HepG2 (cell line): ENCODE measurements at regions not wholly inside any gene's neighbourhood (a gene's known extent, or its start where the extent isn't known, plus 50 kb on each side); places are given as distances from the start of the nearest gene placed in this dataset.

Source experiments
- ATAC-seq: fragments of 200-7000 bp; cut with Tn5 transposase; 3 replicates; pipeline ENCODE4 v1.9.1; 2020; ENCODE audit warnings: mild to moderate bottlenecking, moderate library complexity
- BruUV-seq: library from RNA; stranded (reverse); fragments of 400-500 nt; replicated peaks from 2 replicates; lab custom pipeline; 2021; lab: Mats Ljungman, UMichigan
- CTCF ChIA-PET: fragments of 300-600 bp; formaldehyde crosslinking; extraction: SDS; loops from one replicate; lab custom pipeline; 2021; ENCODE audit warnings: low total read pairs, inconsistent platforms, low intra/inter-chr PET ratio; lab: Yijun Ruan, JAX
- POLR2A ChIA-PET: fragments of 350-600 bp; sonication (Branson Sonifier 250); formaldehyde crosslinking; loops from one replicate; lab custom pipeline; 2020; ENCODE audit warnings: antibody characterized with exemption, inconsistent platforms; lab: Yijun Ruan, JAX
- DNase-seq: peaks from one replicate; pipeline ENCODE4 v3.0.0-alpha.2; 2015; ENCODE audit warnings: low spot score
- FAIRE-seq: peaks from 3 replicates; lab custom pipeline; 2011; peaks lifted over from hg19 to GRCh38; lab: Jason Lieb, UNC
- H2AFZ ChIP-seq: one replicate; pipeline ENCODE4 v1.6.1; 2011; ENCODE audit warnings: low read length, inconsistent platforms
- H3K27ac ChIP-seq: fragments of 300-600 bp; 3 replicates; pipeline ENCODE4 v1.8.0; 2011; ENCODE audit warnings: mixed run types, mild to moderate bottlenecking, mixed read lengths, low read length, inconsistent platforms; ENCODE audit not compliant: insufficient read depth; ENCODE audit errors: extremely low read length
- H3K27me3 ChIP-seq, 2 experiments: fragments of 200-600 bp in 1 of 2; 2 replicates in 1 of 2; 3 replicates in 1 of 2; pipeline versions ENCODE4 v1.6.0 to v1.8.0; 2011; ENCODE audit warnings: low read length in 2 of 2, mild to moderate bottlenecking in 2 of 2, moderate library complexity in 2 of 2, inconsistent platforms in 1 of 2; ENCODE audit not compliant: insufficient read depth in 2 of 2, control insufficient read depth in 1 of 2
- H3K36me3 ChIP-seq, 2 experiments: fragments of 200-600 bp in 1 of 2; replicated peaks in 1 of 2; 2 replicates in 1 of 2; 3 replicates in 1 of 2; pipeline versions ENCODE4 v1.5.1 to v1.8.0; 2011; ENCODE audit warnings: low read length in 2 of 2, inconsistent platforms in 1 of 2; ENCODE audit not compliant: insufficient read depth in 2 of 2, control insufficient read depth in 1 of 2
- H3K4me1 ChIP-seq: 2 replicates; pipeline ENCODE4 v1.5.1; 2012; ENCODE audit warnings: low read length, inconsistent platforms; ENCODE audit not compliant: insufficient read depth
- H3K4me2 ChIP-seq: 2 replicates; pipeline ENCODE4 v1.6.0; 2011; ENCODE audit warnings: low read depth, low read length, inconsistent platforms
- H3K4me3 ChIP-seq, 3 experiments: fragments of 200-600 bp in 1 of 3; sonication (generic), shearing (Covaris generic) in 1 of 3; replicated peaks in 1 of 3; 2 replicates each; pipeline ENCODE4 v1.5.1; 2011 to 2016; ENCODE audit warnings: low read length in 3 of 3, inconsistent platforms in 2 of 3, low read depth in 2 of 3, mild to moderate bottlenecking in 2 of 3, control low read depth in 1 of 3, mixed read lengths in 1 of 3; ENCODE audit not compliant: insufficient read depth in 1 of 3
- H3K79me2 ChIP-seq: one replicate; pipeline ENCODE4 v1.6.1; 2011; ENCODE audit warnings: low read length, inconsistent platforms; ENCODE audit not compliant: insufficient read depth
- H3K9ac ChIP-seq: 2 replicates; pipeline ENCODE4 v1.6.0; 2011; ENCODE audit warnings: mild to moderate bottlenecking, low read depth, low read length, inconsistent platforms; ENCODE audit not compliant: insufficient read depth
- H3K9me3 ChIP-seq: 2 replicates; pipeline ENCODE4 v1.5.1; 2012; ENCODE audit warnings: mild to moderate bottlenecking, low read length
- H4K20me1 ChIP-seq: 2 replicates; pipeline ENCODE4 v1.6.0; 2011; ENCODE audit warnings: inconsistent platforms, mild to moderate bottlenecking, low read length, moderate library complexity; ENCODE audit not compliant: insufficient read depth
- CBX5 ChIP-seq: sonication (generic); formaldehyde crosslinking; IDR thresholded peaks from 2 replicates; pipeline ENCODE4 v1.4.0; 2020; ENCODE audit warnings: missing genetic modification reagents, borderline replicate concordance
- CEBPG ChIP-seq: IDR thresholded peaks from 2 replicates; pipeline ENCODE4 v1.6.1; 2016
- CHCHD3 ChIP-seq: sonication (generic); formaldehyde crosslinking; IDR thresholded peaks from 2 replicates; pipeline ENCODE4 v1.8.0; 2022; ENCODE audit warnings: mild to moderate bottlenecking, missing genetic modification reagents, moderate library complexity
- JARID2 ChIP-seq: sonication (generic); formaldehyde crosslinking; IDR thresholded peaks from 2 replicates; pipeline ENCODE4 v1.8.1; 2023; ENCODE audit warnings: missing genetic modification reagents, inconsistent platforms; ENCODE audit not compliant: insufficient replicate concordance
- MXD1 ChIP-seq: sonication (generic); formaldehyde crosslinking; IDR thresholded peaks from 2 replicates; pipeline ENCODE4 v1.4.0; 2020; ENCODE audit warnings: mild to moderate bottlenecking, missing genetic modification reagents
- PCBP1 ChIP-seq: fragments of 200-400 bp; formaldehyde crosslinking; IDR thresholded peaks from 2 replicates; pipeline ENCODE4 v1.6.1; 2017; ENCODE audit warnings: mild to moderate bottlenecking, low read depth, low read length, borderline replicate concordance
- ZFY ChIP-seq: sonication (generic); formaldehyde crosslinking; IDR thresholded peaks from 2 replicates; pipeline ENCODE4 v1.4.0; 2020; ENCODE audit warnings: missing genetic modification reagents
- ZNF564 ChIP-seq: sonication (generic); formaldehyde crosslinking; IDR thresholded peaks from 2 replicates; pipeline ENCODE4 v1.8.1; 2023; ENCODE audit warnings: mild to moderate bottlenecking, missing genetic modification reagents
- ZNF749 ChIP-seq: sonication (generic); formaldehyde crosslinking; IDR thresholded peaks from 2 replicates; pipeline ENCODE4 v1.8.0; 2022; ENCODE audit warnings: mild to moderate bottlenecking, missing genetic modification reagents, moderate library complexity, borderline replicate concordance
- ZNF879 ChIP-seq: sonication (generic); formaldehyde crosslinking; IDR thresholded peaks from 2 replicates; pipeline ENCODE4 v1.8.1; 2023; ENCODE audit warnings: missing genetic modification reagents
- WGBS: methylation state at CpG from one replicate; pipeline ENCODE4 v1.1.6; 2017; ENCODE audit warnings: low lambda C conversion rate; 5-methylcytosine and 5-hydroxymethylcytosine counted together
- in situ Hi-C: cut with HindIII; loops from 2 replicates; pipeline ENCODE4 v1.10.0; 2017; ENCODE audit warnings: low pct_unique_long_range_greater_than_20kb; ENCODE audit not compliant: extremely low pct_ligation_motif_present
- intact Hi-C: fragments of 100-400 bp; cut with micrococcal nuclease; formaldehyde crosslinking; loops from one replicate; pipeline ENCODE4 v1.10.0; 2022; ENCODE audit not compliant: unreplicated experiment
- TF ChIP-seq, protein P1 (sequence below): sonication (generic); formaldehyde crosslinking; IDR thresholded peaks from 2 replicates; pipeline ENCODE4 v1.4.0; 2020; ENCODE audit warnings: missing genetic modification reagents, borderline replicate concordance

- Histone ChIP-seq H3K4me1 (no peaks in the 10 kb centered on the region; the same call in 1 of the 2 replicates), H3K27ac (no peak overlapping the region), H4K20me1 (no peaks in the 10 kb centered on the region), H3K4me2 (no peak overlapping the region), H2AFZ (no peak overlapping the region), H3K4me3 (no peak overlapping the region), H3K36me3 (no peaks in the 10 kb centered on the region), H3K79me2 (no peaks in the 10 kb centered on the region), H3K27me3 (no peaks in the 10 kb centered on the region), H3K9me3 (no peaks in the 10 kb centered on the region), H3K9ac (no peak overlapping the region)
- TF ChIP-seq, protein P1, sequence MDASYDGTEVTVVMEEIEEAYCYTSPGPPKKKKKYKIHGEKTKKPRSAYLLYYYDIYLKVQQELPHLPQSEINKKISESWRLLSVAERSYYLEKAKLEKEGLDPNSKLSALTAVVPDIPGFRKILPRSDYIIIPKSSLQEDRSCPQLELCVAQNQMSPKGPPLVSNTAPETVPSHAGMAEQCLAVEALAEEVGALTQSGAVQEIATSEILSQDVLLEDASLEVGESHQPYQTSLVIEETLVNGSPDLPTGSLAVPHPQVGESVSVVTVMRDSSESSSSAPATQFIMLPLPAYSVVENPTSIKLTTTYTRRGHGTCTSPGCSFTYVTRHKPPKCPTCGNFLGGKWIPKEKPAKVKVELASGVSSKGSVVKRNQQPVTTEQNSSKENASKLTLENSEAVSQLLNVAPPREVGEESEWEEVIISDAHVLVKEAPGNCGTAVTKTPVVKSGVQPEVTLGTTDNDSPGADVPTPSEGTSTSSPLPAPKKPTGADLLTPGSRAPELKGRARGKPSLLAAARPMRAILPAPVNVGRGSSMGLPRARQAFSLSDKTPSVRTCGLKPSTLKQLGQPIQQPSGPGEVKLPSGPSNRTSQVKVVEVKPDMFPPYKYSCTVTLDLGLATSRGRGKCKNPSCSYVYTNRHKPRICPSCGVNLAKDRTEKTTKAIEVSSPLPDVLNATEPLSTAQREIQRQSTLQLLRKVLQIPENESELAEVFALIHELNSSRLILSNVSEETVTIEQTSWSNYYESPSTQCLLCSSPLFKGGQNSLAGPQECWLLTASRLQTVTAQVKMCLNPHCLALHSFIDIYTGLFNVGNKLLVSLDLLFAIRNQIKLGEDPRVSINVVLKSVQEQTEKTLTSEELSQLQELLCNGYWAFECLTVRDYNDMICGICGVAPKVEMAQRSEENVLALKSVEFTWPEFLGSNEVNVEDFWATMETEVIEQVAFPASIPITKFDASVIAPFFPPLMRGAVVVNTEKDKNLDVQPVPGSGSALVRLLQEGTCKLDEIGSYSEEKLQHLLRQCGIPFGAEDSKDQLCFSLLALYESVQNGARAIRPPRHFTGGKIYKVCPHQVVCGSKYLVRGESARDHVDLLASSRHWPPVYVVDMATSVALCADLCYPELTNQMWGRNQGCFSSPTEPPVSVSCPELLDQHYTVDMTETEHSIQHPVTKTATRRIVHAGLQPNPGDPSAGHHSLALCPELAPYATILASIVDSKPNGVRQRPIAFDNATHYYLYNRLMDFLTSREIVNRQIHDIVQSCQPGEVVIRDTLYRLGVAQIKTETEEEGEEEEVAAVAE (CRISPR knock-in tag) = no peak
- TF ChIP-seq CBX5 (CRISPR knock-in tag) = no peak
- no peak for TF ChIP-seq ZFY (CRISPR knock-in tag)
- TF ChIP-seq ZNF879 (CRISPR knock-in tag) = no peak
- no peak for TF ChIP-seq CHCHD3 (CRISPR knock-in tag)
- no peak for TF ChIP-seq ZNF749 (CRISPR knock-in tag)
- TF ChIP-seq PCBP1 = no peak
- no peak for TF ChIP-seq CEBPG
- TF ChIP-seq MXD1 (CRISPR knock-in tag) = no peak
- TF ChIP-seq JARID2 (CRISPR knock-in tag) = no peak
- TF ChIP-seq ZNF564 (CRISPR knock-in tag) = no peak
- ChIA-PET CTCF (no interaction called here), POLR2A (no interaction called here)
- in situ Hi-C loops (no loop called here), intact Hi-C loops (no loop called here)
- whole genome bisulfite sequencing = 34% methylated on average over 3 of the region's 3 CpGs
- FAIRE-seq (no peak), ATAC-seq (no peak), DNase-seq (no peak)
- no TSS peak for BruUV-seq
These were observed 85.4 kb upstream of the MEGF10 start for GRCh38 chr5:127205147-127205546.
